Esophagus squamous epithelium (tissue), 4 donors: ENCODE measurements at regions not wholly inside any gene's neighbourhood (a gene's known extent, or its start where the extent isn't known, plus 50 kb on each side); places are given as distances from the start of the nearest gene placed in this dataset.

ENCODE experiments used
- POLR2A ChIP-seq, 4 donors: fragments of 450-650 bp; IDR thresholded peaks; one replicate each; pipeline ENCODE4 v1.6.1; 2017; ENCODE audit warnings: antibody characterized with exemption in 4 of 4, mild to moderate bottlenecking in 4 of 4, moderate library complexity in 3 of 4
- TF ChIP-seq, protein P1 (sequence below), 6 experiments: fragments of 450-650 bp in 4 of 6; fragments of 200-600 bp in 2 of 6; sonication (generic) in 2 of 6; IDR thresholded peaks; one replicate each; pipeline ENCODE4 v1.5.1; 2016 to 2019; ENCODE audit warnings: antibody characterized with exemption in 6 of 6, mild to moderate bottlenecking in 4 of 6, moderate library complexity in 4 of 6

DNA sequence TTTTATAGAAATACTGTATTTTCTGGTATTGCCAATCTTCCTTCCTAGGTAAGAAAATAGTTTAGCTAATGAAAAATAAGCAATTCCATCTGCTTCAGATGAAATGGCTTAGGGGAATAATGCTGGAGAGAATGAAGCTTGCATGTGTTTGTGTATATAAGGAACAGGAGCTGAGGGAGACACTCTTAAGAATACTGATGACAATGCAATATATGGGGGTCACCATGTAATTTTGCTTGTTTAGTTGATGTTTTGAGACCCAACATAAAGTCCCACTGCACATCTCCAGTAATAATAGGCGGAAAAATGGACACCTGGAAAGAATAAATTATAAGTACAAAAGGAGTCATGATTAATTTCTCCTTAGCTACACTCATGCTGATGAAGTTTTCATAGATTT is 110.8 kb upstream of the BRINP3 start:
- TF ChIP-seq, protein P1, sequence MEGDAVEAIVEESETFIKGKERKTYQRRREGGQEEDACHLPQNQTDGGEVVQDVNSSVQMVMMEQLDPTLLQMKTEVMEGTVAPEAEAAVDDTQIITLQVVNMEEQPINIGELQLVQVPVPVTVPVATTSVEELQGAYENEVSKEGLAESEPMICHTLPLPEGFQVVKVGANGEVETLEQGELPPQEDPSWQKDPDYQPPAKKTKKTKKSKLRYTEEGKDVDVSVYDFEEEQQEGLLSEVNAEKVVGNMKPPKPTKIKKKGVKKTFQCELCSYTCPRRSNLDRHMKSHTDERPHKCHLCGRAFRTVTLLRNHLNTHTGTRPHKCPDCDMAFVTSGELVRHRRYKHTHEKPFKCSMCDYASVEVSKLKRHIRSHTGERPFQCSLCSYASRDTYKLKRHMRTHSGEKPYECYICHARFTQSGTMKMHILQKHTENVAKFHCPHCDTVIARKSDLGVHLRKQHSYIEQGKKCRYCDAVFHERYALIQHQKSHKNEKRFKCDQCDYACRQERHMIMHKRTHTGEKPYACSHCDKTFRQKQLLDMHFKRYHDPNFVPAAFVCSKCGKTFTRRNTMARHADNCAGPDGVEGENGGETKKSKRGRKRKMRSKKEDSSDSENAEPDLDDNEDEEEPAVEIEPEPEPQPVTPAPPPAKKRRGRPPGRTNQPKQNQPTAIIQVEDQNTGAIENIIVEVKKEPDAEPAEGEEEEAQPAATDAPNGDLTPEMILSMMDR (IDR thresholded peaks at IDR 0.05): no peak
- no peak for TF ChIP-seq POLR2A (IDR thresholded peaks at IDR 0.05)
